Stimulated activated CD4-positive, alpha-beta T cell treated with anti-CD3 and anti-CD28 coated beads, Interleukin-12 subunit alpha, Interleukin-12 subunit beta, amount 100 ng/mL, for 24 hours (primary cell): ENCODE measurements at regions not wholly inside any gene's neighbourhood (a gene's known extent, or its start where the extent isn't known, plus 50 kb on each side); places are given as distances from the start of the nearest gene placed in this dataset.

Source experiments
- DNase-seq, 2 experiments: peaks; one replicate each; pipeline ENCODE4 v3.0.0-alpha.2; 2020; ENCODE audit warnings: low read depth in 2 of 2

- DNase-seq, result no peak
These were observed 167.7 kb upstream of the NPVF start for GRCh38 chr7:25395976-25396375.

- no peak for DNase-seq
These were observed 168.4 kb upstream of the NPVF start for GRCh38 chr7:25396668-25397067.

GRCh38 chr7:25398418-25398817 is 170.1 kb upstream of the NPVF start:
- no peak for DNase-seq

GRCh38 chr7:25399000-25399750 is 170.9 kb upstream of the NPVF start:
- DNase-seq, result no peak

GRCh38 chr7:25402532-25402931 is 174.2 kb upstream of the NPVF start:
- DNase-seq, result no peak

- DNase-seq, result no peak
These were observed 177.4 kb upstream of the NPVF start for GRCh38 chr7:25405736-25406135.

GRCh38 chr7:25407053-25407452 is 178.8 kb upstream of the NPVF start:
- DNase-seq, result no peak

GRCh38 chr7:25408012-25408687 is 179.9 kb upstream of the NPVF start:
- DNase-seq, result no peak

GRCh38 chr7:25408876-25409275 is 180.6 kb upstream of the NPVF start:
- no peak for DNase-seq

- no peak for DNase-seq
These were observed 181.8 kb upstream of the NPVF start for GRCh38 chr7:25409897-25410636.

- no peak for DNase-seq
These were observed 192.5 kb upstream of the NPVF start for GRCh38 chr7:25420771-25421170.

- DNase-seq, result no peak
These were observed 195.8 kb upstream of the NPVF start for GRCh38 chr7:25424113-25424512.

GRCh38 chr7:25424855-25425254 is 196.6 kb upstream of the NPVF start:
- no peak for DNase-seq

GRCh38 chr7:25427721-25428120 is 199.4 kb upstream of the NPVF start:
- DNase-seq, result no peak

- DNase-seq, result no peak
These were observed 201.4 kb upstream of the NPVF start for GRCh38 chr7:25429731-25430130.

GRCh38 chr7:25430200-25430931 is 202.1 kb upstream of the NPVF start:
- DNase-seq, result no peak

- no peak for DNase-seq
These were observed 203.7 kb upstream of the NPVF start for GRCh38 chr7:25431956-25432450.

GRCh38 chr7:25432807-25433206 is 204.5 kb upstream of the NPVF start:
- no peak for DNase-seq

- no peak for DNase-seq
These were observed 208.1 kb upstream of the NPVF start for GRCh38 chr7:25436413-25436812.

GRCh38 chr7:25437308-25437707 is 209.0 kb upstream of the NPVF start:
- no peak for DNase-seq

- DNase-seq, result no peak
These were observed 216.7 kb upstream of the NPVF start for GRCh38 chr7:25444991-25445390.

GRCh38 chr7:25448301-25448700 is 220.0 kb upstream of the NPVF start:
- no peak for DNase-seq
